ENCODE measurements at regions not wholly inside any gene's neighbourhood (a gene's known extent, or its start where the extent isn't known, plus 50 kb on each side); places are given as distances from the start of the nearest gene placed in this dataset.

- H3K36me3 ChIP-seq (ENCODE audit: insufficient read depth, low read length) = peaks cover 10% of the 10 kb centered on the region
- H3K9me2 ChIP-seq (ENCODE audit: insufficient read depth, low read length) = no peaks in the 10 kb centered on the region
- intact Hi-C loops (cut with micrococcal nuclease; ENCODE audit: unreplicated experiment) = no loop called here
- no peak overlapping the region for H2AFZ ChIP-seq (ENCODE audit: low read length)
- BruUV-seq (replicated peaks) = no TSS peak
- ChIA-PET POLR2A (interaction anchor here (0.7 kb wide), 1 partner anchor 109 kb away, joined by 4 read pairs; no protein-coding TSS in a partner anchor), CTCF (ENCODE audit: unreplicated experiment) (no interaction called here)
- H3K27ac ChIP-seq (ENCODE audit: low read depth, low read length, poor library complexity, severe bottlenecking) = no peak overlapping the region
- no peaks in the 10 kb centered on the region for H3K79me2 ChIP-seq (ENCODE audit: insufficient read depth, low read depth, low read length)
- H3K9me3 ChIP-seq (ENCODE audit: low read length) = no peaks in the 10 kb centered on the region
- H4K20me1 ChIP-seq (ENCODE audit: insufficient read depth, low read length) = no peaks in the 10 kb centered on the region
- H3K4me3 ChIP-seq (ENCODE audit: low read depth, low read length, poor library complexity, severe bottlenecking) = no peak overlapping the region
- no peak for DNase-seq (ENCODE audit: low spot score)
- TF ChIP-seq EZH2phosphoT487 (IDR thresholded peaks at IDR 0.05; ENCODE audit: borderline replicate concordance, low read depth, low read length) = no peak
- H3K4me1 ChIP-seq (ENCODE audit: insufficient read depth, low read length, poor library complexity, severe bottlenecking) = no peaks in the 10 kb centered on the region
- H3K4me2 ChIP-seq (ENCODE audit: low read length) = no peak overlapping the region
Observed at GRCh38 chr3:153601374-153601853, 439.4 kb downstream of the RAP2B start.

- no TSS peak for BruUV-seq (replicated peaks)
- CTCF ChIA-PET (ENCODE audit: unreplicated experiment) = no interaction called here
- H3K27ac ChIP-seq (ENCODE audit: low read depth, low read length, poor library complexity, severe bottlenecking) = no peak overlapping the region
- no peak overlapping the region for H2AFZ ChIP-seq (ENCODE audit: low read length)
- H3K79me2 ChIP-seq (ENCODE audit: insufficient read depth, low read depth, low read length) = no peaks in the 10 kb centered on the region
- H3K4me1 ChIP-seq (ENCODE audit: insufficient read depth, low read length, poor library complexity, severe bottlenecking) = no peaks in the 10 kb centered on the region
- H3K4me2 ChIP-seq (ENCODE audit: low read length) = no peak overlapping the region
- TF ChIP-seq CTCF (conservative IDR thresholded peaks at IDR 0.05; ENCODE audit: low read length) (no peak), EZH2phosphoT487 (IDR thresholded peaks at IDR 0.05; ENCODE audit: borderline replicate concordance, low read depth, low read length) (no peak)
- peaks cover 8% of the 10 kb centered on the region for H3K36me3 ChIP-seq (ENCODE audit: insufficient read depth, low read length)
- intact Hi-C loops (cut with micrococcal nuclease; ENCODE audit: unreplicated experiment) = no loop called here
- H3K9me2 ChIP-seq (ENCODE audit: insufficient read depth, low read length) = no peaks in the 10 kb centered on the region
- POLR2A ChIA-PET = no interaction called here
- no peak for DNase-seq (ENCODE audit: low spot score)
- H3K4me3 ChIP-seq (ENCODE audit: low read depth, low read length, poor library complexity, severe bottlenecking) = no peak overlapping the region
- no peaks in the 10 kb centered on the region for H3K9me3 ChIP-seq (ENCODE audit: low read length)
- H4K20me1 ChIP-seq (ENCODE audit: insufficient read depth, low read length) = no peaks in the 10 kb centered on the region
Observed at GRCh38 chr3:153602801-153603200, 440.8 kb downstream of the RAP2B start.

DNA sequence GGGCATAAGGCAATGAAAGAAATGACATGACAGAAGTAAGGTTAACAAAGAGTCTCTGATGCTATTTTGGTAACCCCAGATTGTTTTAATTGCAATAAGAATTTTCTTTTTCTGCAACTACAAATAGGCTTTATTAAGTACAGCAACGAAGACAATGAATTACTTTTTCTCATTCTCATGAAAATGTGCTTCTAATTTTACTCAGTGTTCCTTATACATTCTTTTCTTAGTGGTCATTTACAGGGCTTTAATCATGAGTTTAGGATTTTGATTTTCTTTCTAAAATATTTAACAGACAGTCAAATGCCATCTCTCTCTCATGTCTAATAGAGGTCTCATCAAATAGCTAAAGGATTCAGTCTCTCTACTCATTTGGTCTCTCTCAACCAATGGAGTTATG lies 452.1 kb downstream of the RAP2B start:
- no peak for DNase-seq (ENCODE audit: low spot score)
- Histone ChIP-seq H3K36me3 (ENCODE audit: insufficient read depth, low read length) (no peaks in the 10 kb centered on the region; the same call in 1 of the 2 replicates), H3K27ac (ENCODE audit: low read depth, low read length, poor library complexity, severe bottlenecking) (no peak overlapping the region), H3K4me1 (ENCODE audit: insufficient read depth, low read length, poor library complexity, severe bottlenecking) (peaks cover 5% of the 10 kb centered on the region), H3K9me3 (ENCODE audit: low read length) (no peaks in the 10 kb centered on the region), H3K9me2 (ENCODE audit: insufficient read depth, low read length) (no peaks in the 10 kb centered on the region), H2AFZ (ENCODE audit: low read length) (no peak overlapping the region), H3K4me3 (ENCODE audit: low read depth, low read length, poor library complexity, severe bottlenecking) (no peak overlapping the region), H4K20me1 (ENCODE audit: insufficient read depth, low read length) (no peaks in the 10 kb centered on the region), H3K4me2 (ENCODE audit: low read length) (no peak overlapping the region), H3K79me2 (ENCODE audit: insufficient read depth, low read depth, low read length) (no peaks in the 10 kb centered on the region)
- TF ChIP-seq CTCF (conservative IDR thresholded peaks at IDR 0.05; ENCODE audit: low read length) = no peak
- TF ChIP-seq EZH2phosphoT487 (IDR thresholded peaks at IDR 0.05; ENCODE audit: borderline replicate concordance, low read depth, low read length) = no peak
- ChIA-PET CTCF (ENCODE audit: unreplicated experiment) (no interaction called here), POLR2A (interaction anchor here (1.9 kb wide), 2 partner anchors 10 to 17 kb away, joined by 4 to 7 read pairs; no protein-coding TSS in a partner anchor)
- intact Hi-C loops (cut with micrococcal nuclease; ENCODE audit: unreplicated experiment) = no loop called here
- no TSS peak for BruUV-seq (replicated peaks)
